Ovary (tissue), 3 donors: ENCODE measurements at regions not wholly inside any gene's neighbourhood (a gene's known extent, or its start where the extent isn't known, plus 50 kb on each side); places are given as distances from the start of the nearest gene placed in this dataset.

Experiments used
- CTCF ChIP-seq, 3 donors: fragments of 450-650 bp in 2 of 3; fragments of 200-600 bp in 1 of 3; IDR thresholded peaks; one replicate each; pipeline versions ENCODE4 v1.5.1 to v1.8.0; 2016 to 2022; ENCODE audit warnings: antibody characterized with exemption in 3 of 3, mild to moderate bottlenecking in 1 of 3
- EP300 ChIP-seq: sonication (generic); formaldehyde crosslinking; IDR thresholded peaks from one replicate; pipeline ENCODE4 v1.6.1; 2017; ENCODE audit warnings: antibody characterized with exemption
- donor health status: DM: no; HTN: no; CAD: no.

DNA sequence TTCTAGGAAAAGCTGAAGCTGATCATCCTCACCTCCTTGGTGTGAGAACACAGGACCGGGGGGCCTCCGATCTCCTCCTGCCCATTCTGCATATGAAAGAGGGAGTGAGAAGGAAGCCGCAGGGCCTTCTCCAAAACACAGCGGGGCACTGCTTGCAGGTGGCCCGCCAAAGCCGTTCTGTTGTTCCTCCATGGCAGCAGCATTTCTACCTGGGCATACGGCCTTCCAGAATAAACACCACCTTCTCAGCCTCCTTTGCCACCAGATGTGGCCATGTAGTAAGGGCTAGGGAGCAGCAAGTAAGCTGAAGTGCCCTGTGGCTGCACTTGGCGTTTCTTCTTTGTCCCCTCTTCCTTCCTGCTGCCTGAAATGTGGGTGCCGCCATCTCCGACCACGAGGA, 214.9 kb downstream of the TOMM20 start:
- no peak for TF ChIP-seq CTCF (IDR thresholded peaks at IDR 0.05)
- no peak for TF ChIP-seq EP300
